ENCODE measurements at regions not wholly inside any gene's neighbourhood (a gene's known extent, or its start where the extent isn't known, plus 50 kb on each side); places are given as distances from the start of the nearest gene placed in this dataset.

- in situ Hi-C loops (cut with HindIII; ENCODE audit: low sequenced_read_pairs), result no loop called here
Measured at GRCh38 chr7:68256295-68256694, 1259.7 kb downstream of the TYW1 start.

- in situ Hi-C loops (cut with HindIII; ENCODE audit: low sequenced_read_pairs), result no loop called here
Measured at GRCh38 chr7:68258609-68259008, 1262.0 kb downstream of the TYW1 start.

GRCh38 chr7:68265258-68265657, 1268.6 kb downstream of the TYW1 start:
- in situ Hi-C loops (cut with HindIII; ENCODE audit: low sequenced_read_pairs), result no loop called here

GRCh38 chr7:68266004-68266579, 1269.5 kb downstream of the TYW1 start:
- in situ Hi-C loops (cut with HindIII; ENCODE audit: low sequenced_read_pairs), result no loop called here

GRCh38 chr7:68267486-68267885, 1270.9 kb downstream of the TYW1 start:
- in situ Hi-C loops (cut with HindIII; ENCODE audit: low sequenced_read_pairs), result no loop called here

- in situ Hi-C loops (cut with HindIII; ENCODE audit: low sequenced_read_pairs), result no loop called here
Measured at GRCh38 chr7:68269405-68269804, 1272.8 kb downstream of the TYW1 start.

GRCh38 chr7:68272507-68272906, 1275.9 kb downstream of the TYW1 start:
- in situ Hi-C loops (cut with HindIII; ENCODE audit: low sequenced_read_pairs), result no loop called here

GRCh38 chr7:68276725-68277124, 1280.1 kb downstream of the TYW1 start:
- in situ Hi-C loops (cut with HindIII; ENCODE audit: low sequenced_read_pairs), result no loop called here

- in situ Hi-C loops (cut with HindIII; ENCODE audit: low sequenced_read_pairs), result no loop called here
Measured at GRCh38 chr7:68279827-68280400, 1283.3 kb downstream of the TYW1 start.

GRCh38 chr7:68280931-68281330, 1284.3 kb downstream of the TYW1 start:
- in situ Hi-C loops (cut with HindIII; ENCODE audit: low sequenced_read_pairs), result no loop called here

GRCh38 chr7:68288144-68288593, 1291.5 kb downstream of the TYW1 start:
- in situ Hi-C loops (cut with HindIII; ENCODE audit: low sequenced_read_pairs), result no loop called here

GRCh38 chr7:68291710-68292109, 1295.1 kb downstream of the TYW1 start:
- in situ Hi-C loops (cut with HindIII; ENCODE audit: low sequenced_read_pairs), result no loop called here

GRCh38 chr7:68295386-68295785, 1298.8 kb downstream of the TYW1 start:
- in situ Hi-C loops (cut with HindIII; ENCODE audit: low sequenced_read_pairs), result no loop called here

GRCh38 chr7:68304536-68304935, 1293.7 kb upstream of the AUTS2 start:
- in situ Hi-C loops (cut with HindIII; ENCODE audit: low sequenced_read_pairs), result no loop called here

GRCh38 chr7:68306692-68307107, 1291.6 kb upstream of the AUTS2 start:
- in situ Hi-C loops (cut with HindIII; ENCODE audit: low sequenced_read_pairs), result no loop called here

- in situ Hi-C loops (cut with HindIII; ENCODE audit: low sequenced_read_pairs), result no loop called here
Measured at GRCh38 chr7:68309271-68309670, 1289.0 kb upstream of the AUTS2 start.

- in situ Hi-C loops (cut with HindIII; ENCODE audit: low sequenced_read_pairs), result no loop called here
Measured at GRCh38 chr7:68309806-68310205, 1288.5 kb upstream of the AUTS2 start.

- in situ Hi-C loops (cut with HindIII; ENCODE audit: low sequenced_read_pairs), result no loop called here
Measured at GRCh38 chr7:68311958-68312357, 1286.3 kb upstream of the AUTS2 start.

GRCh38 chr7:68313806-68314205, 1284.5 kb upstream of the AUTS2 start:
- in situ Hi-C loops (cut with HindIII; ENCODE audit: low sequenced_read_pairs), result no loop called here

- in situ Hi-C loops (cut with HindIII; ENCODE audit: low sequenced_read_pairs), result no loop called here
Measured at GRCh38 chr7:68314208-68314607, 1284.1 kb upstream of the AUTS2 start.

- in situ Hi-C loops (cut with HindIII; ENCODE audit: low sequenced_read_pairs), result no loop called here
Measured at GRCh38 chr7:68317476-68317875, 1280.8 kb upstream of the AUTS2 start.

- in situ Hi-C loops (cut with HindIII; ENCODE audit: low sequenced_read_pairs), result no loop called here
Measured at GRCh38 chr7:68319061-68319460, 1279.2 kb upstream of the AUTS2 start.

- in situ Hi-C loops (cut with HindIII; ENCODE audit: low sequenced_read_pairs), result no loop called here
Measured at GRCh38 chr7:68321076-68321639, 1277.1 kb upstream of the AUTS2 start.

All from DLD1 (cell line).